ENCODE measurements at regions not wholly inside any gene's neighbourhood (a gene's known extent, or its start where the extent isn't known, plus 50 kb on each side); places are given as distances from the start of the nearest gene placed in this dataset.

DNA sequence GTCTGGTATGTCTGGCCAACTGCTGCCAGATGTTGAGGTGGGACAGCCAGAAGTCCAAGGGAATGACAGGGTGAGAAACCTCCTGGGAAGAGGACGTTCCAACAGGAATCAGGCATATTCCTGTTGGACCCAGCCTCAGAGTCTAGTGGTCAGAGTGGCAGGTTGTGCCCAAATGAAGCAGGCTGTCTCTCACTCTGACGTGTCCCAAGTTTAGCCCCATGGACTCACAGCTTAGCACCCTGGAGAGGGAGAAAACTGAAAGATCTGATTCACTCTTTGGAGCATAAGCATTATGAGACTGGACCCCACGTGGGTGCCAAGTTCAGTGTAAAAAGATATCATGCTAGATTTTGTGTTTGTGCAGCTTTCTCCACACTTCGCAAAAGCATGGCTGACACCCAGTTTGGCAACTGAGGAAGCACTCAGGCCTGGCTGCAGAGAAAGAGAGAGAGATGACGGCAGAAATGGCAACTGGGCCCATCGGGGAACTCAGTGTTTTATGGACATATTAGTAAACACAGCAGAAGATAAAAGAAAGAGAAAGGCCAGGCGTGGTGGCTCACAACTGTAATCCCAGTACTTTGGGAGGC is 88.2 kb upstream of the LMCD1 start:
- DNase-seq (ENCODE audit: low read depth, low spot score) (no peak), ATAC-seq (no peak), FAIRE-seq (no peak)
- RAD21 ChIA-PET (ENCODE audit: unreplicated experiment), result interaction anchor here (6.4 kb wide), 1 partner anchor 89 kb away, joined by 94 read pairs; no protein-coding TSS in a partner anchor
- TF ChIP-seq RUNX3 (IDR thresholded peaks at IDR 0.05; ENCODE audit: low read length) (no peak), KLF5 (IDR thresholded peaks at IDR 0.05; ENCODE audit: partially characterized antibody) (no peak), KAT2A (conservative IDR thresholded peaks at IDR 0.05; ENCODE audit: control insufficient read depth, low read depth, low read length) (no peak), DPF2 (IDR thresholded peaks at IDR 0.05) (no peak)
- TF ChIP-seq, protein P1, sequence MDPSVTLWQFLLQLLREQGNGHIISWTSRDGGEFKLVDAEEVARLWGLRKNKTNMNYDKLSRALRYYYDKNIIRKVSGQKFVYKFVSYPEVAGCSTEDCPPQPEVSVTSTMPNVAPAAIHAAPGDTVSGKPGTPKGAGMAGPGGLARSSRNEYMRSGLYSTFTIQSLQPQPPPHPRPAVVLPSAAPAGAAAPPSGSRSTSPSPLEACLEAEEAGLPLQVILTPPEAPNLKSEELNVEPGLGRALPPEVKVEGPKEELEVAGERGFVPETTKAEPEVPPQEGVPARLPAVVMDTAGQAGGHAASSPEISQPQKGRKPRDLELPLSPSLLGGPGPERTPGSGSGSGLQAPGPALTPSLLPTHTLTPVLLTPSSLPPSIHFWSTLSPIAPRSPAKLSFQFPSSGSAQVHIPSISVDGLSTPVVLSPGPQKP (IDR thresholded peaks at IDR 0.05; ENCODE audit: low read depth, low read length), result no peak
- TF ChIP-seq, protein P2, sequence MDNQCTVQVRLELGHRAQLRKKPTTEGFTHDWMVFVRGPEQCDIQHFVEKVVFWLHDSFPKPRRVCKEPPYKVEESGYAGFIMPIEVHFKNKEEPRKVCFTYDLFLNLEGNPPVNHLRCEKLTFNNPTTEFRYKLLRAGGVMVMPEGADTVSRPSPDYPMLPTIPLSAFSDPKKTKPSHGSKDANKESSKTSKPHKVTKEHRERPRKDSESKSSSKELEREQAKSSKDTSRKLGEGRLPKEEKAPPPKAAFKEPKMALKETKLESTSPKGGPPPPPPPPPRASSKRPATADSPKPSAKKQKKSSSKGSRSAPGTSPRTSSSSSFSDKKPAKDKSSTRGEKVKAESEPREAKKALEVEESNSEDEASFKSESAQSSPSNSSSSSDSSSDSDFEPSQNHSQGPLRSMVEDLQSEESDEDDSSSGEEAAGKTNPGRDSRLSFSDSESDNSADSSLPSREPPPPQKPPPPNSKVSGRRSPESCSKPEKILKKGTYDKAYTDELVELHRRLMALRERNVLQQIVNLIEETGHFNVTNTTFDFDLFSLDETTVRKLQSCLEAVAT (IDR thresholded peaks at IDR 0.05), result no peak
- TF ChIP-seq, protein P3, sequence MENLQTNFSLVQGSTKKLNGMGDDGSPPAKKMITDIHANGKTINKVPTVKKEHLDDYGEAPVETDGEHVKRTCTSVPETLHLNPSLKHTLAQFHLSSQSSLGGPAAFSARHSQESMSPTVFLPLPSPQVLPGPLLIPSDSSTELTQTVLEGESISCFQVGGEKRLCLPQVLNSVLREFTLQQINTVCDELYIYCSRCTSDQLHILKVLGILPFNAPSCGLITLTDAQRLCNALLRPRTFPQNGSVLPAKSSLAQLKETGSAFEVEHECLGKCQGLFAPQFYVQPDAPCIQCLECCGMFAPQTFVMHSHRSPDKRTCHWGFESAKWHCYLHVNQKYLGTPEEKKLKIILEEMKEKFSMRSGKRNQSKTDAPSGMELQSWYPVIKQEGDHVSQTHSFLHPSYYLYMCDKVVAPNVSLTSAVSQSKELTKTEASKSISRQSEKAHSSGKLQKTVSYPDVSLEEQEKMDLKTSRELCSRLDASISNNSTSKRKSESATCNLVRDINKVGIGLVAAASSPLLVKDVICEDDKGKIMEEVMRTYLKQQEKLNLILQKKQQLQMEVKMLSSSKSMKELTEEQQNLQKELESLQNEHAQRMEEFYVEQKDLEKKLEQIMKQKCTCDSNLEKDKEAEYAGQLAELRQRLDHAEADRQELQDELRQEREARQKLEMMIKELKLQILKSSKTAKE (IDR thresholded peaks at IDR 0.05; ENCODE audit: low read depth, poor library complexity, severe bottlenecking), result no peak
- TF ChIP-seq, protein P4, sequence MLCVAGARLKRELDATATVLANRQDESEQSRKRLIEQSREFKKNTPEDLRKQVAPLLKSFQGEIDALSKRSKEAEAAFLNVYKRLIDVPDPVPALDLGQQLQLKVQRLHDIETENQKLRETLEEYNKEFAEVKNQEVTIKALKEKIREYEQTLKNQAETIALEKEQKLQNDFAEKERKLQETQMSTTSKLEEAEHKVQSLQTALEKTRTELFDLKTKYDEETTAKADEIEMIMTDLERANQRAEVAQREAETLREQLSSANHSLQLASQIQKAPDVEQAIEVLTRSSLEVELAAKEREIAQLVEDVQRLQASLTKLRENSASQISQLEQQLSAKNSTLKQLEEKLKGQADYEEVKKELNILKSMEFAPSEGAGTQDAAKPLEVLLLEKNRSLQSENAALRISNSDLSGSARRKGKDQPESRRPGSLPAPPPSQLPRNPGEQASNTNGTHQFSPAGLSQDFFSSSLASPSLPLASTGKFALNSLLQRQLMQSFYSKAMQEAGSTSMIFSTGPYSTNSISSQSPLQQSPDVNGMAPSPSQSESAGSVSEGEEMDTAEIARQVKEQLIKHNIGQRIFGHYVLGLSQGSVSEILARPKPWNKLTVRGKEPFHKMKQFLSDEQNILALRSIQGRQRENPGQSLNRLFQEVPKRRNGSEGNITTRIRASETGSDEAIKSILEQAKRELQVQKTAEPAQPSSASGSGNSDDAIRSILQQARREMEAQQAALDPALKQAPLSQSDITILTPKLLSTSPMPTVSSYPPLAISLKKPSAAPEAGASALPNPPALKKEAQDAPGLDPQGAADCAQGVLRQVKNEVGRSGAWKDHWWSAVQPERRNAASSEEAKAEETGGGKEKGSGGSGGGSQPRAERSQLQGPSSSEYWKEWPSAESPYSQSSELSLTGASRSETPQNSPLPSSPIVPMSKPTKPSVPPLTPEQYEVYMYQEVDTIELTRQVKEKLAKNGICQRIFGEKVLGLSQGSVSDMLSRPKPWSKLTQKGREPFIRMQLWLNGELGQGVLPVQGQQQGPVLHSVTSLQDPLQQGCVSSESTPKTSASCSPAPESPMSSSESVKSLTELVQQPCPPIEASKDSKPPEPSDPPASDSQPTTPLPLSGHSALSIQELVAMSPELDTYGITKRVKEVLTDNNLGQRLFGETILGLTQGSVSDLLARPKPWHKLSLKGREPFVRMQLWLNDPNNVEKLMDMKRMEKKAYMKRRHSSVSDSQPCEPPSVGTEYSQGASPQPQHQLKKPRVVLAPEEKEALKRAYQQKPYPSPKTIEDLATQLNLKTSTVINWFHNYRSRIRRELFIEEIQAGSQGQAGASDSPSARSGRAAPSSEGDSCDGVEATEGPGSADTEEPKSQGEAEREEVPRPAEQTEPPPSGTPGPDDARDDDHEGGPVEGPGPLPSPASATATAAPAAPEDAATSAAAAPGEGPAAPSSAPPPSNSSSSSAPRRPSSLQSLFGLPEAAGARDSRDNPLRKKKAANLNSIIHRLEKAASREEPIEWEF (IDR thresholded peaks at IDR 0.05; ENCODE audit: insufficient replicate concordance, low read depth, low read length), result no peak
- TF ChIP-seq, protein P5, sequence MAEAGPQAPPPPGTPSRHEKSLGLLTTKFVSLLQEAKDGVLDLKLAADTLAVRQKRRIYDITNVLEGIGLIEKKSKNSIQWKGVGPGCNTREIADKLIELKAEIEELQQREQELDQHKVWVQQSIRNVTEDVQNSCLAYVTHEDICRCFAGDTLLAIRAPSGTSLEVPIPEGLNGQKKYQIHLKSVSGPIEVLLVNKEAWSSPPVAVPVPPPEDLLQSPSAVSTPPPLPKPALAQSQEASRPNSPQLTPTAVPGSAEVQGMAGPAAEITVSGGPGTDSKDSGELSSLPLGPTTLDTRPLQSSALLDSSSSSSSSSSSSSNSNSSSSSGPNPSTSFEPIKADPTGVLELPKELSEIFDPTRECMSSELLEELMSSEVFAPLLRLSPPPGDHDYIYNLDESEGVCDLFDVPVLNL (IDR thresholded peaks at IDR 0.05; ENCODE audit: low read depth, low read length), result no peak
- H3K27me3 ChIP-seq (replicated peaks in 1 of 2; ENCODE audit: control insufficient read depth in 2 of 2, insufficient read depth in 2 of 2, low read length in 1 of 2), result no peaks in the 10 kb centered on the region
- H4K20me1 ChIP-seq (ENCODE audit: control insufficient read depth, insufficient read depth), result no peaks in the 10 kb centered on the region
- POLR2A ChIA-PET, result no interaction called here
- H3K4me2 ChIP-seq (ENCODE audit: control insufficient read depth, insufficient read depth), result no peak overlapping the region
- no peaks in the 10 kb centered on the region for H3K9me3 ChIP-seq (replicated peaks; ENCODE audit: control insufficient read depth, insufficient read depth, low read length)
- CTCF ChIA-PET, result interaction anchor here (5.3 to 7.0 kb wide), 2 partner anchors 88 to 173 kb away, joined by 43 to 136 read pairs; no protein-coding TSS in a partner anchor
- no peak overlapping the region for H3K27ac ChIP-seq (ENCODE audit: control insufficient read depth, insufficient read depth)
- no peak overlapping the region for H3K9ac ChIP-seq (ENCODE audit: control insufficient read depth, insufficient read depth, low read length)
- H3K36me3 ChIP-seq (ENCODE audit: control insufficient read depth in 2 of 2, insufficient read depth in 2 of 2, low read length in 1 of 2), result no peaks in the 10 kb centered on the region
- no TSS peak for BruUV-seq (replicated peaks)
- SMC1A ChIA-PET (ENCODE audit: uncharacterized antibody, unreplicated experiment), result interaction anchor here (0.6 to 0.9 kb wide), 2 partner anchors 86 to 406 kb away, joined by 3 to 4 read pairs; no protein-coding TSS in a partner anchor
- H3K4me3 ChIP-seq, result no peak overlapping the region
- no peak overlapping the region for H2AFZ ChIP-seq (ENCODE audit: control insufficient read depth, low read depth, low read length)
- no peaks in the 10 kb centered on the region for H3K79me2 ChIP-seq (ENCODE audit: control insufficient read depth, insufficient read depth, low read length)
- intact Hi-C loops (cut with micrococcal nuclease; ENCODE audit: unreplicated experiment) (no loop called here), in situ Hi-C loops (cut with MboI) (loop anchor here (5.0 kb wide), 1 partner anchor 86 kb away; no protein-coding TSS in a partner anchor)
- 26% methylated on average over 7 of the region's 7 CpGs for WGBS (ENCODE audit: insufficient coverage, insufficient replicate concordance, low lambda C conversion rate, missing lambda C conversion rate)
- H3K4me1 ChIP-seq (ENCODE audit: control insufficient read depth, insufficient read depth, low read length), result no peaks in the 10 kb centered on the region
